Activated T-cell treated with anti-CD3 and anti-CD28 coated beads for 48 hours (primary cell): ENCODE measurements at regions not wholly inside any gene's neighbourhood (a gene's known extent, or its start where the extent isn't known, plus 50 kb on each side); places are given as distances from the start of the nearest gene placed in this dataset.

Experiments
- DNase-seq: peaks from one replicate; pipeline ENCODE4 v3.0.0-alpha.2; 2020; ENCODE audit warnings: low read depth

DNA sequence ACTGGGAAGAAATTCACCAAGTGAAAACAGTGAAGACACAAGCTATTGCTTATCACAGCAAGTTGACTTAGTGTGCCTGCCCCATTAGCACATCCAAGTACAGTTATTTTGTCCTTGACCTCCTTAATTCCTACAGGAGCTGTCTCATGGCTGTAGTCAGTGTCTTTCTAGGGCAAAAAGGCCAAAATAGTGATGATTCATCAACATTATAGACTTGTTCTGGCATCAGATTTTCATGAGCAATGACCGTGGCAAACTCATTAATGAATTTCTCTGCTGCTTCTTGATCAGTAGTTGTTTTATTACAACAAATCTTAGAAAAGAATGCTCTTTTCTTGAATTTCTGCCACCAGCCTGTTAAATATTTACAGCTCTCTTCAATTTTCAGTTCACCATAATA is 1169.3 kb upstream of the DDX18 start:
- no peak for DNase-seq

DNA sequence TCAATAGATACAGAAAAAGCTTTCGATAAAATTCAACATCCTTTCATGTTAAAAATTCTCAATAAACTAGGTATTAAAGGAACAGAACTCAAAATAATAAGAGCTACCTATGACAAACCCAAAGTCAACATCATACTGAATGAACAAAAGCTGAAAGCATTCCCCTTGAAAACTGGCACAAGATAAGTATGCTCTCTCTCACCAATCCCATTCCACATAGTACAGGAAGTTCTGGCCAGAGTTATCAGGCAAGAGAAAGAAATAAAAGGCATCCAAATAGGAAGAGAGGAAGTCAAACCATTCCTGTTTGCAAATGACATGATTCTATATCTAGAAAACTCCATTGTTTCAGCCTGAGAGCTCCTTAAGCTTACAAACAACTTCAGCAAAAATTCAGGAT is 1145.8 kb upstream of the DDX18 start:
- no peak for DNase-seq

DNA sequence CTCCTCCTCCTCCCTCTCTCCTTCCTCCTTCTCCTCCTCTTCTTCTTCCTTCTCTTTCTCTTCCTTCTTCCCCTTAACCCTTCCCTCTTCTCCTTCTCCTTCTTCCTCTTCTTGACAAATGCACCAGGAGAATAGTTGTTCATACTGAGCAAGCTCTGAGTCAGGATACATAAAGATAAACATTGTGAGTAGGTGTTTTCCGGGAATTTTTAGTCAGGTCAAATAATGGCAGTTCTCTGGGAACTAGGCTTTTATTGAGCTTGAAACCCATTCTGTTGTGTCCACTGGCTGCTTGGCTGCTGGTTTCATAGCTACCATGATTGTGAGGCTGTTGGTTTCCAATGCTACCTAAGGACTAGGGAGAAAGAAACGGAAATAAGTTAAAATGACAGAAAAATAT is 1144.7 kb upstream of the DDX18 start:
- DNase-seq: no peak

DNA sequence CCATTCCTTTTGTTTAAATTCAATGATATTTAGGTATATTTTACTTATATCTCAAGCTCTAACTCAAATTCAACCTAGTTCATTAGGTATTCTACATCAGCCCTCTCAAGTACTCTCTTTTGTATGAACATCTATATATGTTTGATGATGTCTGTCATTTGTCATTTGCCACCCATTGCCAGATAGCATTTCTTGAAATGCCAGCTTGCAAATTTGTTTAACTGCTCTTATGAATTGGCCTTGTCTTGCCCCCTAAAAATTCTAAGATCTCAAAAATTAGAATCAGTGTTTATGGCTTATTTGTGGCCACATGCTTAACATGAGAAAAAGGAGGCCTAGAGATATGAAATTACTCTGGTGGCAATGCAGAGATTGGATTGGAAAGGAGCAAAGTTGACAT is 1140.3 kb upstream of the DDX18 start:
- no peak for DNase-seq

DNA sequence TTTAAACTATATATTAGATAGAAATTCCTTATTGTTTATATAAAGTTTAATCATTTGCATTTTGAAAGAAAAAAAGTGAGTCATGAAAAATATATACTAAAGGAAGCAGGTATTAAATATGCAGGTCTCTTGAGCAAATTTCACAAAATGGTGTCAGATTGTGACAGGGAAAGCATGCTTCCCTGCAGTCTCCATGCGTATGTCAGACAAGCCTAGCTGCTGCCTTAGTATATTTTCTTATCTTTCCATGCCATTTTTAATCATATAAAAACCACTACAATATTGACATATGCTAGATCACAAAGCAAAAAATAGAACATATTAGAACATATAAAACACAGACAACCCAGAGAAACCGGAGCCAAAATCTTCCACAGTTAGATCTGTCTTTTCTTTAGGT is 1137.7 kb upstream of the DDX18 start:
- no peak for DNase-seq

DNA sequence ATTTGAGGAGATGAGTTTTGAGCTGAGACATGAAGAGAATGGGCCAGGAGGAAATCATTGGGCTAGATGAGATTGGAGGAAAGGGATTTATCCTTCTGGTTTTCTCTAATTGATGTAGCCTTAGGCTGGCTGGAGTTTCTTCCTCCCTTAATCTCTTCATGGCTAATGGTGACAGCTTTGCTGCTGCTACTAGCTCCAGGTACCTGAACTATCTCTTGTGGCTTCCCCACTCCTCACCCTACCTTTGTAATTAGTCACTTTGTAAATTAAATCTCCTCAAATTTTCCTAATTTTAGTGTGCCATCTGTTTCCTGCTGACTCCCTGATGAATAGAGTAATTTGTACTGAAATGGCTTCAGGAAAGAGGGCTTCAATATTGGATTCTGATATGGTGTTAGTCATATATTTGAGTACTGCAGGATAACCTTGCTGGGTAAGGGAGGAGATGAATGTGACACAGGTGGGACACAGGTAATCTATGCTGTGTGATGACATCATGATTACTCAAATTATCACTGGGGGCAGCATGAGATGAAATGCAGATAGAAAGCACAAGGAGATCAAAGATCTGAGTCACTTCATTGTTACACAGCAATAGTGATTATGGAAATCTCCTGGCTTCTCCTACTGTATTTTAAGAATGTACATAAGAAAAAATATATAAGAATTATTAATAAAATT is 1134.1 kb upstream of the DDX18 start:
- no peak for DNase-seq

DNA sequence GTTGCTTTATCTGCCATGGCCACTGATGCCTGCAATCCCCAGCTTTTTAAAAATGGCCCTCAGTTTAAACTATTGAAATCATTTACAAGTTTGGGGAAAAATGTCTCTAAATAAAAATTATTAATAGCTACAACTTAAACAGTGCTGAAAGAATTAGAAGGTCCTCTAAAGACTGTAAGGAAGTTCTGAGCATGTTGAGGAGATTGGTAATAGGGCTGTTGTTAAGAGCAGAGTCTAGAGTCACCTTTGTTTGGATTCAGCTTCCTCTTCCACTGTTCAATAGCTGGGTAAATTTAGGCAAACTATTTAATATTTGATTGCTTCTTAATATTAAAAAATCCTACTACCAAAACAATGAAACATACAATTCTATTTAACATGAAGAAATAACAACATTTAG is 1127.1 kb upstream of the DDX18 start:
- DNase-seq: no peak

DNA sequence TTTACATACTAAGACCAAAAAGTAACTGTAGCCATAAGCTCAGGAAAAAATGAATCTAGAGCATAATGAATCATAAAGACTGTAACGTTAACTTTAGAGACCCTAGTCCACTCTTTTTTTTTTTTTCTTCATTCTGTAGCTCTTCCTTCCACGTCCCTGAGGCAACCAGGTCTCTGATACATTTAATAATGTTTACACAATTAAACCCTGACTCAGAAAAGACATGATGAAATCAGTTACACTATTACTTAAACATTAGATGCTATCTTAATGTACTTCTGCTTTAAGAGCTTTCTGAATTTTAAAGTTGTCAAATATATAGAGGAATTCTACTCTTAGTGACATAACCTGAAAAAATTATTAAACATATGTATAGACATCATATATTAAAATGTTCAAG is 1121.5 kb upstream of the DDX18 start:
- DNase-seq: no peak

DNA sequence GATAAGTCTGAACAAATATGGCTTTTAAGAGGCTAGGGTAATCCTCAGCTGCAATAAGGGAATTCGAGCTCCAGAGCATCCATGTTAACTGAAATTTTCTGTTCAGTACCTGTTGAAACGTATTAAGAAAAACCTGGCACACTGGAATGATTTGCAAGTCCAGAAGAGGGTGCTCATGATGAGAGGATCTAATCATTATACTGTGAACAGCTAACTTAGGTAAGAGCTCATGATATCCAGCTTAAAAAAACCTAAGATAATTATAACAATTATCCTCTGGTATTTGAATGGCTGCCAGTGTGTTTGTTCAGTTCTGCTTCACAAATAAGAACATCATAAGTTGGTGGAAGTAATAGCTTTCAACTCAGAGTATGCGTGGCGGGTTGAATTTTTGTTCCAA is 1118.3 kb upstream of the DDX18 start:
- no peak for DNase-seq

DNA sequence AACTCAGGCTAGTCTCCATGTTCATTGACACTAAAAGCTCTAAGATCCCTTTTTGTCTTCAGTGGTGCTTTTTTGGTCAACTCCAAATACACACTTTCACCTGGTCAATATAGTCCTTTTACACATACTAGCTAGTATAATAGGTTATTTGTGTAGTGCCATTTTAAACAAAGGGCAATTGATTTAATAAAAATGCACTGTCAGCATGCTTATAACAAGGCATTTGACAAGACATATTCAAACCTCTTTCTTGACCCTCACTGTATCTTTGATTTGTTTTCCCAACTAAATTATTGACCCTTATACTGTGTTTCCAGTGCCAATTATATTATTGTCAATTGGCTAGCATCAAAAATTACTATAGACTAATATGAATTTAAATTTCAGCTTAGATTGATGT is 1117.6 kb upstream of the DDX18 start:
- no peak for DNase-seq

DNA sequence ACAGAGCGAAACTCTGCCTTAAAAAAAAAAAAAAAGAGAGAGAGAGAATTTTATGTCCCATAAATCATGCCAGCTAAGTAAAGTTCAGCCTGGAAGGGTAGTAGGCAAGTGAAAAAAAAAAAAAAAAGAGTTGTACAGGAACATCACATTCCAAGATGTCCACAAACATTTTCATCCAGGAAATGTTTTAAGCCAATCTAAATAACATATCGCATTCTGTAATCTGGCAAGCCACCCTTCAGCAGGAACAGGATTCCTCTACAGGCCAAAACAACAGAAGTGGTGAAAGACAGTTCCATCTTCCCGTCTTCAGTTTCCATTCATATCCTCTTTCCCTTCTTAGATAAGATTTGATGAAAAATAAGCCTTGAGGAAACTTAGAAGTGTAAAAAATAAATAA is 1108.1 kb upstream of the DDX18 start:
- no peak for DNase-seq

DNA sequence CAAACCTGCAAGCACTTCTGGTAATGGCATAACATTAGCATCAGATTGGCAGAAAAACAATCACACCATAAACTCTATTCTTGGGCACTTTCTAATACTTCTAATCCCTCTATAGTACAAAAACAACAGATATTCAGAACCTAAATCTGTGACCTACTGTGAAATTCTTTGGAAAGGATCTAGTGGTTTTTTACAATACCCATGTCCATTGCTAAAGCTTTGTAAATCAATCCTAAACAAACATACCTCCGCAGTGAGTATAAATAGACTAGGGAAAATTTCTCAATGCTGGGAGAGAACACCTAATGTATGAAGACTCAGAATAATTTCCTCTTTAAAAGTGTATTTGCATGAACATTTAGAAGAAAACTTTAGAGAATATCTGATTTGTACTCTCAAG is 1098.5 kb upstream of the DDX18 start:
- no peak for DNase-seq

DNA sequence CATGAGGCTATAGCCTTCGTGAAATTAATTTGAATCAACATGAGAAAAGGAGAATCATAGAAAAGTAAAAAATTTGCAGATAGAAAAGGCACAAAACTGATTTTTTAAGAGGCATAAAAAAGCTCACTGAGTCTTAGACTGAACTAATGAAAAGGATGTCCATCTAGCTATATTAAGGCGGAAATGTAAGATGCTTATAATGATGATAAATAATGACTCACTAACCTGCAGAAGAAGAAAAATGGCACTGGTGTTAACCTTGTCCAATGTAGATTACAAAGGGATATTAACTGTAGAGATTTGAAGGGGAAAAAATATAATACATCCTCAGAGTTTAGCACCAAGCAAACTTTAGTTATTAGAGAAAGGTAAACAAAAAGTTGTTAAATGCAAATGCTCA is 1098.0 kb upstream of the DDX18 start:
- DNase-seq: no peak

DNA sequence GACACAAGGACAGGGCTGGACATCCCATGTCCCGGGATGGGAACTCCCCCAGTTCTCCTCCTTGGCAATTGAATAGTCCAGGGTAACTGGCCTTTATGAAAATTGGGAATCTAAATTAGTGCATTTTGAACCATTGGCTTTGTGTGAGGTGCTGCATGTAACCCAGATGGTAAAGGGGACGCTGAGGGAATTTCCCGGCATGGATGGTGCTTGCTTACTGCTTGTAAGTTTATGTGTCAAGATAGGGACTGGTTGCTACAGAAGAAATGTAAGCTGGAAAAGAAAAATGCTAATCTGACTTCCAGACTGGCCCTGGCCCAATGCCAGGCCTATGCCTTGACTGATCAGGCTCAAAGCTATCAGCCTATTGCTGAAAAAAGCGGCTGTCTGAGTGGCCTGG is 1096.7 kb upstream of the DDX18 start:
- DNase-seq: no peak

DNA sequence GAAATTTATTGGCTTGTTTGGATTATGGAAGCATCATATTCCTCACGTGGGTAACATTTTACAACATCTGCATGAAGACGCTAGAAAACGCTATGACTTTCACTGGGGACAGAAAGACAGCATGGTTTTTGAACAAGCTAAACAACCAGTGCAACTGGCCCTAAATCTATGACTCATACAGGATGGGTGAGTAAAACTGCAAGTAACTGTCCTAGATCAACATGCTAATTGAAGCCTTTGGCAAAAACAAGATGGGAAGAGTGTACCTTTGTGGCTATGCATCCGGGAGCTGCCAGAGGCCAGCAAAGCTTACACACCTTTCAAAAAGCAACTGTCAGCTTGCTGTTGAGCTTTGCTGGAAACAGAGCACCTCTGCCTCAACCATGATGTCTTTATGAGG is 1096.0 kb upstream of the DDX18 start:
- DNase-seq: no peak

DNA sequence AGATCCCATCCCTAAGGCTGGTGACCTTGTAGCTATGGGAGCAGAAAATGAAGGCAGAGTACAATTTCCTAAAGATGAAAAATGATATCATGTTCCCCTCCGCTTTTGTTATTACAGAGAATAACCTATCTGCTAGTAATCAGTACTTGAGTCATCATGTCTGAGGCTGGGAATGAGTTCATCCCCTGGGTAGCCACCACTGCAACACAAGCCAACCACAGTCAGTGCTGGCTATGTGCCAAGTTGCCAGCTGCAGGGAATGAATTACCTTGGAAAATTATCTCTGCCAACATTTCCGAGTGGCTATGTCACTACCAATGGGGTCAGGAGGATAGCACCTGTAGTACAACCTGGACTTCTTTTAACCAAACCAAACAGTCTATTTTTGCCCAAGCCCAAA is 1094.7 kb upstream of the DDX18 start:
- no peak for DNase-seq

DNA sequence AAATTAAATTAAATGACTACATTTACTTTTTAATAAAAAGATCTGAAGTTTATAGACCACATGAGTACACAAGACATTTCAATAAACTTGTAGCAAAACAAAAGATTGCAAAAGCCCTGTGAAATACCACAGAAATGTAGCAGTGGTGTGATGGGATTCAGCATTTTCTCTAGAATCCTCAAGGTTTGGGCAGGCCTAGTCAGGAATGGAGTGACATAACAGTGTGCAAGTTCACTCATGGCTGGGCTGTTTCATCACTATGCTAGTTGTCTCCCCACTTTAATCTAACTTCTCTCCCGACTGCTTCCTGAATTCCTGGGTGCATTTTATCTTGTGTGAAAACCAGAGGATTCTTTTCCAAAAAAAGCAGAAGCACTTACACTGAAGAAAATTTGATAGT is 1089.9 kb upstream of the DDX18 start:
- DNase-seq: no peak

DNA sequence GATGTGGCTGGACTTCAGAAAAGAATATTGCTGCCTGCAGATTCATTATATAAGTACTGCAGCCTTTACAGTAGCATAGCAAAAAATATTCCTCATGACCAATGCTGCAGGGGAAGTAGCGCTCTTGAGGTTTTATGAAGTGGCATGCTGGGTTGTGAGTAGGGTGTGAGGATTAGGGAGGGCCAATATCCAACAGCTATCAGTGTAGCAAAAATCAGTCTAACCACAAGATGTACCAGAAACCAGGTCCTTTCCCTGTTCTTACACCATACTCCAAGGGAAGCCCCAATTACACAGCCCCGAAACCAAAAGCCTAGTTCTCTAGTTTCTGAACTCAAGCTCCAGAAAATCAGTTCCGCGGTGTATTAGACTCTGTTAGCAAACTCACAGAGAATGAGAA is 1082.2 kb upstream of the DDX18 start:
- no peak for DNase-seq

DNA sequence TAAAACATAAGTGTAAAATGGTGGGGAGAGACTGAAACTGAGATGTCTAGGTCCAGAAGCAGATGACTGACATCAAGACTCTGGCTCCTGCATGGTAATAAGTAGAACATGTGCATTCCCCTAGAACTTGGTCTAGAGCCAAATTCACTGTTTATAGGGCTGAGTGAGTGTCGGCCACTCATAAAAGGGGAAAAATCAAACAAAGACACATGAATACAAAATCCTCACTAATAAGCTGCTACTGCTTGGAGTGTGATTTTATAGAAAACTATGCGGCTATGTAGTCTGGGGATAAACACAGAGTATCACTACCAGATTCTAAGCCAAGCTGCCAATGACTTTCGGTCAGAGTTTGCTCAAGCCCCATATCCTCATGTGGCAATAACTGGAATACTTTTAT is 1080.8 kb upstream of the DDX18 start:
- DNase-seq: no peak

DNA sequence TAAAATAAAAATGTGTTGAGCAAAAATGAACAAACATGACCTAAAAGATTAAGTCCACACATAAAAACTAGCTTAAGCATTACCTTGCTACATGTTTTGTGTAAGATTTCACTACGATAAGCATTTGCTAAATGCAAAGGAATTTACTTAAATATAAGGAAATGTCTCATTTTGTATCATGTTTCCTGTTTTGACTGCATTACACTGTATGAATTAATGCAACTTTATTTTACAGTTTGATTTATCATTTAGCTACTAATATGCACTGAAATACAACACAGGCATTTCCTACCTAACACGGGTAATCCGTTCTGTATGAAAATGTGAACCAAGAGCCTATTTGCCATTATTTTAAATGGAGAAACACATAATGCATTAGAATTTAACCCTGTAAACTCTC is 1076.5 kb upstream of the DDX18 start:
- DNase-seq: no peak

DNA sequence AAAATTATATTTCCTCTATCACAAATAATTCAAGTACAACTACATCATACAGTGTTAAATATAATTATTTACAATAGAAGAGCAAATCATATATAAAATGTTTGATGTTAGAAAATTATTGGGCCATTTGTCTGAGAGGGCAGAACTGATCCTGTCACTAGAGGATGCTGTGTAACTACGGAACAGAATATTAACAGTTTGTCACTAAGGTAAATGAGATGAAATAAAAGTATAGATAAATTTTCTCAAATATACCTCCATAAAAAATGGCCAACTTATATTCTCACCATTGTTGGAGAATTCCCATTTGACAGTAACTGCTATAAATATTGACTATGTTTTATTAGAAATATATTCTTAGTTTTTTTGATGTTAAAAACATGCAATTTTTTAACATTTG is 1067.4 kb upstream of the DDX18 start:
- no peak for DNase-seq

DNA sequence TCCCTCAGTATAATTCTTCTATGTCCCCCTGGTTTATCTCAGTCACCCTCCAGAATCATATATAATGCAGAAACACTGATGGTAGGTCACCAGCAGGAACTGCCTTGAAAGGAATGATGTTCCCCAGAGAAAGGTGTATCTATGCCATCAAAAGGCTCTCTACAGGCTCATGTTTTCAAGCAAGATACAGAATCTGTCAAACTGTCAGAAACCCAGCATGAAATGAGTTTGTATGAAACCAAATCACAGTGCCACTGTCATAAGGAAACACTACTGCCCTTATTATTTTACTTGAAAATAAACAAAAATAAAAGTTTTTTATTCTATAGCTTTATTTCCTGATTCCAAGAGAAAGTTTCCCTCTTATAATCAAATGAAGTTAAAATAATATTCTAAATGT is 1064.5 kb upstream of the DDX18 start:
- DNase-seq: no peak

DNA sequence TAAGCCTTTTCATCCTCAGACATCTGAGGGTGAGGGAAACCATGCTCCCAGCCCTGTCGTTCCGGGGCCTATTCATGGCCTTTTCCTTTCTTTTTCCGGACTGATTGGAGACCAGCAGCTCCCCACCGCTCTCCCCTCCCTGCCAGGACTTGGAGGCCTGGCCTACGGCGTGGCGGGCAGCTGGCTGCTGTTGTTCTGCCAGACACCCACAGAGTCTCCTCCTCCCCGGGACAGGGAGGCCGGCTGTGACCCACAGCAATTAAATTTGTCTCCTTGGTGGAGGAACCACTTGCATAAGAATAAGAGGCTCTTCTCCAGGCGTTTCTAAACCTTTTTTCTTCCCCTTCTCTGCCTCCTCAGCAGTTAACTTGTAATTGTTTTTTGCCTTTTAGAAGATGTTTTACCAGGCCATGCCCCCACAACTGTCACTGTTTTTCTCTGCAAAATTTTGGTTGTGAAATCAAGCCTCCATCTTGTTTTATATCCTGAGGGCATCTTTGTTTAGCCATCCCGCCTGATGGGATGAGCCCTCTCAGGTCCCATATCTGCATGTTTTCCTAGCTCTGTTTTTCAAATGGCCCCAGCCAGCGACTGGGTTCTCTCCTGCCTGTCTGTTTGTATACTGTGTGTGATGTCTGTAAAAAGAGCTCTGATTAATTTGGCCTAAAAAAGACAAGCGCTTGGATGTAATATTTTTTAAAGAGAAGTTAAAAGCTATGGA is 1060.0 kb upstream of the DDX18 start:
- no peak for DNase-seq

DNA sequence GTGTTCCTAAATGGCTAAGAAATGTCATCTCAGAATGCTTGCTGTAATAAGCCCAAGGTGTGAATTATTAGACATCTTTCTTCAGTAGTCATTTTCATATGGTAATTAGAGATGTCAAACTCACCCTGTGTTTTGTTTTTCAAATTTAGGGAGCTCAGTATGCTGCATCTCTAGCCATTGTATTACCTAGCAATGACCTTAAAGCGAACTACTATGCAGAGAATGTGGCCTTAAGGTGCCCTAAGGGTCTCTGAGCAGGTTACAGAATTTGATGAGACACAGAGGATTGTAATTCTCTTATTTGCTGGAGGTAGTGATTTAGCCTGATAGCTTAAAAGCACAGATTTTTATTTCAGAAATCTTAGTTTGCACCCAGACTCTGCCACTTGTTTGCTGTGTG is 1052.6 kb upstream of the DDX18 start:
- DNase-seq: no peak
